ENCODE measurements at regions not wholly inside any gene's neighbourhood (a gene's known extent, or its start where the extent isn't known, plus 50 kb on each side); places are given as distances from the start of the nearest gene placed in this dataset.

DNA sequence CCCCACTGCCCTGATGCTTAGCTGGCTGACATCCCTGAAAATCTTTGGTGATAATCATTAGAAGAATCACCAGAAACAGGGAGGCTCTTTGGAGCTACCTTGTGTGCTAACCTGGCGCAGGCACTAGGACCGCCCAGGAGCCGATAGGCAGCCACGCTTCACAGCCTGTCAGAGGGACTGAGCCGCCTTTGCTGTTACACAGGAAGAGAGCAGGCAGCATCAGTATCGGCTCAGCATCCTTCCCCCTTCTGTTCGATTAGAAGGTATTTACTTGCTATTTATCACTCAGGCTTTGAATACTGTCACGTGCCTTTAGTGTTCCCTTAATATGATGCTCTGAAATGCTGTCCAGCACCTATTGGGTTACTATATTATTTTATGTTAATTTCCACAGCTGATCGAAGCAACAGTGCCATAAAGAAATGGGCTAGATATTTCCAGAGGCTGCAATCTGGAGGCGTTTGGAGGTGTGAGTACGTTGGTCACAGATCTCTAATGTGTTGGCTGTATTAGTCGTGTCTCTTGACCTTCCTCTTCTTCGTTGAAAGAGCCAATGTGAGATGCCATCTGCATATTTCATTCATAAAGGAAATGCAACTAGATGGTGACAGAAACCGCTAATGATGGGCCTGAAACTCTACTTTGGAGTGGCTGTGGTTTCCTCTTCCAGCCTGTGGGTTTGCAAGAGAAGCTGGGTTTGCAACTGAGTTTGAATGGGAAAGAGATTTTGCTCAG, 110.4 kb upstream of the RAB27B start:
- no peak for TF ChIP-seq ZFX (IDR thresholded peaks at IDR 0.05)
- TF ChIP-seq, protein P1, sequence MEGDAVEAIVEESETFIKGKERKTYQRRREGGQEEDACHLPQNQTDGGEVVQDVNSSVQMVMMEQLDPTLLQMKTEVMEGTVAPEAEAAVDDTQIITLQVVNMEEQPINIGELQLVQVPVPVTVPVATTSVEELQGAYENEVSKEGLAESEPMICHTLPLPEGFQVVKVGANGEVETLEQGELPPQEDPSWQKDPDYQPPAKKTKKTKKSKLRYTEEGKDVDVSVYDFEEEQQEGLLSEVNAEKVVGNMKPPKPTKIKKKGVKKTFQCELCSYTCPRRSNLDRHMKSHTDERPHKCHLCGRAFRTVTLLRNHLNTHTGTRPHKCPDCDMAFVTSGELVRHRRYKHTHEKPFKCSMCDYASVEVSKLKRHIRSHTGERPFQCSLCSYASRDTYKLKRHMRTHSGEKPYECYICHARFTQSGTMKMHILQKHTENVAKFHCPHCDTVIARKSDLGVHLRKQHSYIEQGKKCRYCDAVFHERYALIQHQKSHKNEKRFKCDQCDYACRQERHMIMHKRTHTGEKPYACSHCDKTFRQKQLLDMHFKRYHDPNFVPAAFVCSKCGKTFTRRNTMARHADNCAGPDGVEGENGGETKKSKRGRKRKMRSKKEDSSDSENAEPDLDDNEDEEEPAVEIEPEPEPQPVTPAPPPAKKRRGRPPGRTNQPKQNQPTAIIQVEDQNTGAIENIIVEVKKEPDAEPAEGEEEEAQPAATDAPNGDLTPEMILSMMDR (conservative IDR thresholded peaks at IDR 0.05), result no peak

DNA sequence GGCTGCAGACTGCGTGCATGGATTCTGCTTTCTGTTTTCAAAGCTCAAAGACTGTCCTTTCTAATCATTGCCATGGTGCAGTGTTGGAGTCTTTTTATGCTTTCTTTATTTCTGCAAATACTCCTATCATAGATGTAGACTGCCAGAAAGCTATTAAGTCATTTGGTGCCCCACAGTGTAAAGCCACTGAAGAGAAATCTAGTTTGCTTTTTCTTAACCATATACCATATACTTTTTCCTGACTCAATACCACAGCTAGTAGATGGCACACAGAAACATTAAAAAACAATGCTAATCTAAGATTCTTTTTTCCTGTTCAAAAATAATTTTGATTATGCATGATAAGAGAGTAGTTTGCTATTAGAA, 109.9 kb upstream of the RAB27B start:
- TF ChIP-seq, protein P1 (conservative IDR thresholded peaks at IDR 0.05), result no peak
- TF ChIP-seq ZFX (IDR thresholded peaks at IDR 0.05), result no peak
- H3K27ac ChIP-seq, result no peak overlapping the region

More for the DNA sequence above, 110.4 kb upstream of the RAB27B start:
- H3K27ac ChIP-seq, result no peak overlapping the region

DNA sequence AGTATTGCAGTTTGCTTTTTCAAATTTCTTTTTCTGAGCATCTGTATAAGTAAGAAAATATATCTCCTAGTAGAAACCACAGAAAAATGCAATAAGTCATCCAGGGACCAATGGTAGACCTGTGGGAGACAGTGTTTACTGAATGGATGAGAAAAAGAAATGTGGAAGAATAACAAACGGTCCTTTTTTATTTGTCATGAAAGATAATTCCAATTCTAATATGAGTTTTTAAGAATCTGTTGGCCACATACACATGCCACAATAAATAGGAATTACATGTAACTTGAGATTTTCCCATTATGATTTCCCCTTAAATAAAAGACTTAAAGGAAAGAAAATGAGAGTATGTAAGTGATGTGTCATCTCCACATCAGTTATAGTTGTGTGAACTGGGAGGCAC, 107.7 kb upstream of the RAB27B start:
- TF ChIP-seq, protein P1 (conservative IDR thresholded peaks at IDR 0.05), result no peak
- no peak for TF ChIP-seq ZFX (IDR thresholded peaks at IDR 0.05)
- no peak overlapping the region for H3K27ac ChIP-seq

DNA sequence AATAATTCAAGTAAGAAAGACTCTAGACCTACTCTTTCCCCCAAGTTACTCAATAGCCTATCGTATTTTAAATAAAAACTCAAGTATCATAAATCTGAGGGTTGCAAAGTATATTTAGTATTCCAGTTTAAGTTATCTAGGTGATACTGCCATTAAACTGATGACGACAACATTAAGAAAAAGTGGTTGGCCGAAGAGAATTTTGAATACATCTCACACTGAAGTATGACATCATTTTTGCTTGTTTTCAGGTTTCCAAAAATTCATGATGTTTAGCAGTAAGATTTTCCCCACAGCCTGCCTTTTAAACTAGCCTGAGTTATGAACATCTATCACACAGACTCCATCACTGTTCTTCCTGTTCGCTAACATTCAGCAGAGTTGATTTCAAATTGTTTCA, 102.1 kb upstream of the RAB27B start:
- H3K27ac ChIP-seq, result no peak overlapping the region
- no peak for TF ChIP-seq ZFX (IDR thresholded peaks at IDR 0.05)
- TF ChIP-seq, protein P1 (conservative IDR thresholded peaks at IDR 0.05), result no peak

DNA sequence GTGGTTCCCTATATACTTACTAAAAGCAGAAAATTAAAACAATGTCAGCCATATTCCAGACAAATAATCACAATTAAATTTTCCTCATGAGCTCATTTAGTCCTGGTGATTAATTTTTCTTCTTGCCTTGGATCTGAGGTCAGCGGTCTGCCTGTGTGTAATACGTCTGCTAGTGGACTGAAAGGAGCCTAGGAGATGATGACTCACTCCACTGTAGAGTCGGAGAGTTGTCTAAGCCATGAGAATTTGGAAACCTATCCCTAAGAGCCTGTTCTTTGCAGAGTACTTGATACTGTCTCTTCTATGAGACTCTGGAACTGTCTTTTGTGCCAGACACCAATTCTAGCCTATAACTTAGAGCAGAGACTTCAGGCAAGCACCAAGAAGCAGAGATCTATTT, 94.2 kb upstream of the RAB27B start:
- TF ChIP-seq, protein P1 (conservative IDR thresholded peaks at IDR 0.05), result no peak
- no peak for TF ChIP-seq ZFX (IDR thresholded peaks at IDR 0.05)
- no peak overlapping the region for H3K27ac ChIP-seq

DNA sequence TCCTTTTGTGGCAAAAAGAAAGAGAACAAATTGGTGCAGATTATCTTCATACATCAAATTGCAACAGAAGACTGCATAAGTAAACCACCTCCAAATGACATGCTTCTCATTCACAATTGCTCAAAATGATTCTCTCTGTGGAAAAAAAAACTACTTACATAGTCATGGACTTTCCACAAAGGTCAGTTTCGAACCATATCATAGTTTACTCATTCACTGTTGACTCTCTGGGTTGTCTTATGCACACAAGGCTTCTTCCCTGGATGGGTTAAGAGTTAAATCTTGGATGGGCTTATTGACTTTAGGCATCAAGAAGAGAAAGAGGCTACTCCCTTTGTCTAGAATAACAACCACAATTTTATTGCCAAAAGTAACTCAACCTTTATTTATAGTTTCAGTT, 91.3 kb upstream of the RAB27B start:
- no peak for TF ChIP-seq ZFX (IDR thresholded peaks at IDR 0.05)
- TF ChIP-seq, protein P1 (conservative IDR thresholded peaks at IDR 0.05), result no peak
- H3K27ac ChIP-seq, result no peak overlapping the region

DNA sequence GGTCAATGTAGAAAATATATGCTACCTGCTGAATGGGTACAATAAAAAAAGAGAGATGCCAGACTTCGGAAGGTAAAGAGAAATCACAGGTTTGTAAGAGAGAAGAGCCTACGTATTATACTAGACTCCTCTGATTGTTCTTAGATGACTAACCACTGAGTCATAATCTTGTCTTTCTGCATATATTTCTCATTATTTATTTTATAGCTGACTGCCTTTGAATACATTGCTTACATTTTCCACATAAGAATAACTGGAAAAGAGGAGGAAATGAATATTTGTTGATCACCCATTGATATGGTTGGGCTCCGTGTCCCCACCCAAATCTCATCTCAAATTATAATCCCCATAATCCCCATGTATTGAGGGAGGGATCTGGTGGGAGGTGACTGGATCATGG, 90.3 kb upstream of the RAB27B start:
- TF ChIP-seq, protein P1 (conservative IDR thresholded peaks at IDR 0.05), result no peak
- TF ChIP-seq ZFX (IDR thresholded peaks at IDR 0.05), result no peak
- no peak overlapping the region for H3K27ac ChIP-seq
